ENCODE measurements at regions not wholly inside any gene's neighbourhood (a gene's known extent, or its start where the extent isn't known, plus 50 kb on each side); places are given as distances from the start of the nearest gene placed in this dataset.

- DNase-seq (ENCODE audit: low read depth, low spot score), result no peak
- in situ Hi-C loops (cut with HindIII; ENCODE audit: low pct_unique_long_range_greater_than_20kb, low sequenced_read_pairs), result no loop called here
Measured at GRCh38 chr2:64394153-64394552, 59.8 kb upstream of the LGALSL start.

DNA sequence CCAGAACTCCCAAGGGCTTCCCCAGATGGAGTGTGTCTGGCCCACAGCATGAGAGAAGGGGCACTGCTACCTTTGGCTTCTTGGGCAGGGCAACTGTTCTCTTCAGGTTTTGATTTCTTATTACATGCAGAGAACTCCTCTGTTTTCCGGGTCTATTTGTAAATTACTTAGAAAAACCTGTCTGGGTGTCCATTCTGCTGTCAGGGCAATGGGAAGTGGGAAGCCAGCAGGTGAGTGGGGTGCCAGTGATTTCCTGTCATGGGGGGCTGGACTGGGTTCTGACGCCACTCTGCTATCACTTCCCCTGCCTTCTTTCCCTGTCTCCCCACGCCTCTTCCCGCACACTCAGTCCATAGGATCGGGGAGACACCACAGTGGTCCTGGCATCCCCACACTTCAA is 58.0 kb upstream of the LGALSL start:
- in situ Hi-C loops (cut with HindIII; ENCODE audit: low pct_unique_long_range_greater_than_20kb, low sequenced_read_pairs), result no loop called here
- no peak for DNase-seq (ENCODE audit: low read depth, low spot score)

- no peak for DNase-seq (ENCODE audit: low read depth, low spot score)
Measured at GRCh38 chr2:64396551-64396950, 57.4 kb upstream of the LGALSL start.

DNA sequence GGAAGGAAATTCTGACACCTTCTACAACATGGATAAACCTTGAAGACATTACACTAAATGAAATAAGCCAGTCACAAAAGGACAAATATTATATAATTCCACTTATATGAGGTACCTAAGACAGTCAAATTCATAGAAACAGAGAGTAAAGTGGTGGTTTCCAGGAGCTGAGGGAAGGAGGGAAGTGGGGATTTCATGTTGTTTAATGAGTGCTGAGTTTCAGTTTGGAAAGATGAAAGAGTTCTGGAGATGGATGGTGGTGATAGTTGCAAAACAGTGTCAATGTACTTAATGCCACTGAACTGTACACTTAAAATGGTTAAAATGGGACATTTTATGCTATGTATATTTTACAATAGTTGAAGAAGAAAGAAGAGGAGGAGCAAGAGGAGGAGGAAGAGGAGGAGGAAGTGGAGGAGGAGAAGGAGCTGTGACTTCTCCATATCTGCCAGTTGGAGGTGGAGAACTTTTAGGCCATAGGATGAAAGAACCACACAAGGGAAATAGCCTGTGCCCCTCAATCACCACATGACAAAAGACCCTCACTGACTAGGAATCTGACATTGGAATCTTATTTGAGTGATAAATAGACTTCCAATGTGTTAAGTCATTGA is 55.3 kb upstream of the LGALSL start:
- in situ Hi-C loops (cut with HindIII; ENCODE audit: low pct_unique_long_range_greater_than_20kb, low sequenced_read_pairs), result no loop called here
- no peak for DNase-seq (ENCODE audit: low read depth, low spot score)

More at GRCh38 chr2:64396551-64396950, 57.4 kb upstream of the LGALSL start:
- in situ Hi-C loops (cut with HindIII; ENCODE audit: low pct_unique_long_range_greater_than_20kb, low sequenced_read_pairs), result no loop called here

- in situ Hi-C loops (cut with HindIII; ENCODE audit: low pct_unique_long_range_greater_than_20kb, low sequenced_read_pairs), result no loop called here
- DNase-seq (ENCODE audit: low read depth, low spot score), result no peak
Measured at GRCh38 chr2:64399521-64399920, 54.4 kb upstream of the LGALSL start.

DNA sequence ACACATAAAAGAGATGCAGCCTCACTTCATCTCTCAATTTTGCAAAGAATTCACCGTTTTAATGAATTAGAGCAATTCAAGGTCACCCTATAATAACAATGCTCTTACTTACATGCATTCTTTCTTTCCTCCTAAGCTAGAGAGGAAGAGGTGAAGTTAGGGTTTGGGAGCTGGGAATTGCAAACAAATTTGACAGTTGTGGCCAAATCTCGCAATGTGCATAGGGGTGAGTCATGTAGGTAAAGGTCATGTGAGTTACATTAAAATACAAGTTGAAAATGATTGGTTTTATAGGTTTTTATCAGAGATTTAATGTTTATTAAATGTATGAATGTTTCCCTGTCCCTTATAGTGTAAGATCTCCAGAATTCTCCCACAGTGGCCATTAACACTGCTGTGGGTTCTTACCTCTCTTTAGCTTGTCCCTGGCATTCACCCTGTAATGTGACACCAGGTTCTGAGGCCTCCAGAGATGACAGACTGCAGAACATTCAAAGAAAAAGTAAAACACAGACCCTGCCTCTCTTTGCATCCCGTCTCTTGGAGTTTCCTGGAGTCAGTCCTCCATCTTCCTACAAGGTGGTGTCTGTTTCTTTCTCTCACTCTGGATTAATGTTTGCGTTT is 53.7 kb upstream of the LGALSL start:
- no peak for DNase-seq (ENCODE audit: low read depth, low spot score)
- in situ Hi-C loops (cut with HindIII; ENCODE audit: low pct_unique_long_range_greater_than_20kb, low sequenced_read_pairs), result no loop called here

DNA sequence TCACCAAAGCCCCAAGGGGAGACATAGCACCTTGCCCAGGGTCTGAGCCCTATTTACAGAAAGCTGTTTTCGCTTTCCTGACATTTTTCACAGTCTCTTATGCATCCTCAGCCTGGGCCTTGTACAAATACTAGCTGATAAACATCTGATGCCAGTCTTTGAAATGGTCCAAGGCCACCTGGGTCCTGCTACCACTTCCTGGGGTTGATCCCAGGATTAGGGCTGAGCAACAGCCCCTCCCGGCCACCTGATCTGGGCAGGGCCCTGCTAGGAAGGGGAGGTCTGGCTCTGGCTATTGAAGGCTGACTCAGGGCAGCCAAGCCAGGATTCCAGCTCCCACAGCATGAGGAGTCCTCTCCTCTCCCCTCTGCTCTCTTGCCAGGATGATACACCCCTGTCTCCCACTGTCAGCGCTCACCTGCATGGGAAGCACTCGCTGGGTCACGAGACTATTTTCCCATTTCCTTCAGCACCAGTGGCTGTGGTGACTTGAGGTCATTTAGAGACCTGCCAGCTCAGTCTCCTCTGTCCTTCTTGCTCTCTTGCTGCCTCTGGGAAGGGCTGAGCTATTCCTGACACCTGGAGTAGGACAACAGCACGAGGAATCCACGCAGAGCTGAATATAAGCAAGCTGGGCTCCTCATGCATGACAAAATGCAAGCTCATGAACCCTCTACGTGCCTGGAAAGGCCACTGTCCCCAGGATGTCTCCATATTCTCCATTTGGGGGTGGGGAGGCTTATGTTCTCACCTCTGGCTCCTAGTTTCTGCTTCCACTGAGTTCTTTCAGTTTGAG is 53.0 kb upstream of the LGALSL start:
- no peak for DNase-seq (ENCODE audit: low read depth, low spot score)
- in situ Hi-C loops (cut with HindIII; ENCODE audit: low pct_unique_long_range_greater_than_20kb, low sequenced_read_pairs), result no loop called here

- DNase-seq (ENCODE audit: low read depth, low spot score), result no peak
Measured at GRCh38 chr2:64401529-64401880, 52.5 kb upstream of the LGALSL start.

GRCh38 chr2:64402876-64403275 is 51.1 kb upstream of the LGALSL start:
- DNase-seq (ENCODE audit: low read depth, low spot score), result no peak

More at GRCh38 chr2:64401529-64401880, 52.5 kb upstream of the LGALSL start:
- in situ Hi-C loops (cut with HindIII; ENCODE audit: low pct_unique_long_range_greater_than_20kb, low sequenced_read_pairs), result no loop called here

DNA sequence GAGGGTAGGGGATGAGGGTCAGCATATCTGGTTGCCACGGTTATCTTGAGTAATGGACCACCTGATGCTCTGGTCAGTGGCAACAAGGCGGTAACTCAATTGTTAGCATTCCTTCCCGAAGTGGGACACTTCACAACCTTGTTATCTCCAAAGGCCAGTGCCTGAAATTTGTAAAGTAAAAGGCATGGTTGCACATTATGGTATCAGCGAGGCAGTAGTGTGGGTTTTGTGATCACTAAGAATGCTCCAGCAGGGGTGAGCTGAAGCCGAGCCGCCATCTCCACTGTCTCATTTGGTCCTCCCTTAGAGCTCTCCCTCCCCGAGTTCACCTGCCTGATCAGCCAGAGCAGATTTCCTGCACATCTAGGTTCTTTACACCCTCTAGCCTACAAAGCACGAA is 50.5 kb upstream of the LGALSL start:
- DNase-seq (ENCODE audit: low read depth, low spot score), result no peak
- in situ Hi-C loops (cut with HindIII; ENCODE audit: low pct_unique_long_range_greater_than_20kb, low sequenced_read_pairs), result no loop called here

More at GRCh38 chr2:64402876-64403275, 51.1 kb upstream of the LGALSL start:
- in situ Hi-C loops (cut with HindIII; ENCODE audit: low pct_unique_long_range_greater_than_20kb, low sequenced_read_pairs), result no loop called here

- in situ Hi-C loops (cut with HindIII; ENCODE audit: low pct_unique_long_range_greater_than_20kb, low sequenced_read_pairs), result no loop called here
Measured at GRCh38 chr2:64404002-64404731, 49.8 kb upstream of the LGALSL start.

More at GRCh38 chr2:64404002-64404731, 49.8 kb upstream of the LGALSL start:
- DNase-seq (ENCODE audit: low read depth, low spot score), result no peak

Small RNA genes in the stretch of these regions (small RNA-seq; reads per million reads assigned to genes)
- 0 reads per million in 2 experiments for gene AC012368.3
- gene MIR4433B, result 0 reads per million in 2 experiments
